HG03060 (cell line): ENCODE measurements at regions not wholly inside any gene's neighbourhood (a gene's known extent, or its start where the extent isn't known, plus 50 kb on each side); places are given as distances from the start of the nearest gene placed in this dataset.

Experiments used
- ATAC-seq: cut with Tn5 transposase; IDR thresholded peaks from one replicate; pipeline ENCODE4 v1.9.1; 2021; ENCODE audit warnings: low read depth, moderate number of reproducible peaks; ENCODE audit not compliant: unreplicated experiment

- no peak for ATAC-seq
Measured at GRCh38 chr2:220894069-220894468, 678.0 kb downstream of the EPHA4 start.

DNA sequence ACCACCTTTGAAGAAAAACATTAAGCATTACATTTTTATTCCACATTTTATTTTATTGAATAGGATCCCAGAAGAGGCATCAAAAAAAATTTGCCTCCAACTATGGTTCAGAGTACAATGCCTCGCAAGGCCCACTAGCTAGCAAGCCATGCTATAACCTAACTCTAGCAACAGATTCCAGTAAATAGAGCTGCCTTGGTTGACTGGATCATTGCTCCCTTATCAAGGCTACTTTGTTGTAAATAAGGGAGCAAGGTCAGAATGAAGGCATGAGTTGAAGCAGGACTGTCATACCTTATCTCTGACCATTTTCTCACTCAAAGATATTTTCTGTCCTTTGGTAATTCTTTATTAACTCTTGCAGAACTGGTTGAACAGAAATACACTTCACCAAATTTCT, 672.6 kb downstream of the EPHA4 start:
- no peak for ATAC-seq

GRCh38 chr2:220904015-220904414, 668.1 kb downstream of the EPHA4 start:
- ATAC-seq: no peak

DNA sequence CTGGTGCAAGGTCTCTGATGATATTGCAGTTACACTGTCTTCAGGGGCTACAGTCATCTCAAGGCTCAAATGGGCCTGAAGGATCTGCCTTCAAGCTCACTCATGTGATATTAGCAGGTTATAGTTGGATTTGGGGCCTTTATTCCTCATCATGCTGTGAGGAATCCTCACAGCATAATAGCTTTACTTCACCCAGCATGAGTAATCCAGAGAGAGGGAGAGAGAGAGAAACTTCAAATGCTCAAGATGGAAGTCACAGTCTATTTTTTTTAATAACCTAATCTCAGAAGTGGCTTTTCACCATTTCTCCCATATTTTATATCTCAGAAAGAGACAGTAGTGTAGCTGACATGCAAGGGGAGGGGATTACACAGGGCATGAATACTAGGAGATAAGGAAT, 658.7 kb downstream of the EPHA4 start:
- no peak for ATAC-seq

- no peak for ATAC-seq
Measured at GRCh38 chr2:220915092-220915623, 656.9 kb downstream of the EPHA4 start.

DNA sequence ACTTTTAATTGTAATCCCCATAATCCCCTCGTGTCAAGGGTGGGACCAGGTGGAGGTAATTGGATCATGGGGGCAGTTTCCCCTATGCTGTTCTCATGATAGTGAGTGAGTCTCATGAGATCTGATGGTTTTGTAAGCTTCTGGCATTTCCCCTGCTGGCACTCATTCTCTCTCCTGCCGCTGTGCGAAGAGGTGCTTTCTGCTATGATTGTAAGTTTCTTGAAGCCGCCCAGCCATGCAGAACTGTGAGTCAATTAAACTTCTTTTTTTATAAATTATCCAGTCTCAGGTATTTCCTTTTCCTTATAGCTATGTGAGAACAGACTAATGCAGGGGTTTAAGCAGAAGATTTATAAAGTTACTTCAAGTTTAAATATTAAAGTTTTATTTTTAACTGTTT, 655.2 kb downstream of the EPHA4 start:
- ATAC-seq: no peak

GRCh38 chr2:220930271-220931076, 641.6 kb downstream of the EPHA4 start:
- ATAC-seq: no peak

DNA sequence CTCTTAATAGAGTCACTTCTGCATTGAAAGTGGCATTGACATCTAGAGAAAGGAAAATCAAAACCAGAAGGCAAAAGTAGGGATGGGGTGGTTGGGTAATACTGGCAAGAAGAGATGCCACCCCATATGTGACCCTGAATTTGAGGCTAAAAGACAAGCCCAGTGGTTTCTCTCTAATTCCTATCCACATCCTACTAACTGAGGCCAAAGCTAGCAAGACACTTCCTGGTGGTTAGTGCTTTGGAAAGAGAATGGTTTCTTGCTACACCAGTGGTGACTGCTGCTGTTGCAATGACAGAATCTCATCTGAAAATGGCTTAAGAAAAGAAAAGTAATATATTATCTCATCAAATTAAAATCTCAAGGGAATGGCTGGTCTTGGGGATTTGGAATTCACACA, 640.6 kb downstream of the EPHA4 start:
- ATAC-seq: no peak

- no peak for ATAC-seq
Measured at GRCh38 chr2:220932041-220932440, 640.1 kb downstream of the EPHA4 start.

DNA sequence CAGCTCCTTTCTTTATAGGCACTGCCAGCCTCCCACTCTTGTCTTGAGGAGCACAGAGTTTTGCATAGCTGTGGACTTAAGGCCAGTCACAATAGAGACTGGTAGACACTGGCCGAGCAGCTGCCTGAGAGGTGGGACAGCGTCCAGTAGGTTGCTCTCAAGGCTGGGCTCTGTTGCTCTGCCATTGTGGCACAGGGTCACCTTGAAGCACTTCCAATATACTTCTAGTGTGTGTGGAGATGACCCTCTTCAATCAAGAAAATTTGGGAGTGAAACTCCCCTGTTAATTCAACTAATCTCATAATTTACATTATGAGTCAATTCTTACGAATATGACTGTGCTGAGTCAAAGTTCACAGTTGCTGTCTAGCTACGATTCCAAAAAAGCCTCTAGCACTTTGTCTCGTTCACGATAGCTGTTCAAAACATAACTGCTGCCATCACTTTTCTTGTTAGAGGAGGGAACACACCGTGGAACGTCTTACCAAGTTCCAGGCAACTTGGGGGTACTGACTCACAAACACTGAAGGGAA, 636.2 kb downstream of the EPHA4 start:
- peak; percentile 84 for ATAC-seq

DNA sequence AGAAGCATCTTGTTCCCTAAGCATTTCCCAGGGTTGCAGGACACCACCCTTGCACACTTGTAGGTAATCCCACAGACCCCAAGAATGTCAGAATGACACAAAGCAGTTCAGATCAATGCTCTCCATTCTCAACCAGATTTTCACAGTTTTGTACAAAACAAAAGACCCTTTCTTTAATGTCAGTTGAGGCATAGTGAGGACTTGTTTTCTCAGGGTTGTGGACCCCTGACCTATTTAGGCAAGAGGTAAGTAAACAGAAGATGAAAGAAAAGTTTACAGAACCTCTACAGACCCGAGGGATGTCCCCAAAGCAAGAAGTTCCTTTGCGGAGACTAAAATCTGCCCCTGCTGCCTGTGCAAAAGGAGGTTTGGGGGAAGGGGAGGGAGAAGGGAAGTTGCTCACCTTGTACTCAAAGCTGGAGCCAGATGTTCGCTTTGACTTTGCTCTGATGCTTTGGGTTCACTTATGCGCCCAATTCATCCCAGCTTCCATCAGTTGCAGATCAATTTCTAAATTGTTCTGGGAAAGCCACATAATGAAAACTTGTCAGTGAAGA, 635.4 kb downstream of the EPHA4 start:
- no peak for ATAC-seq

DNA sequence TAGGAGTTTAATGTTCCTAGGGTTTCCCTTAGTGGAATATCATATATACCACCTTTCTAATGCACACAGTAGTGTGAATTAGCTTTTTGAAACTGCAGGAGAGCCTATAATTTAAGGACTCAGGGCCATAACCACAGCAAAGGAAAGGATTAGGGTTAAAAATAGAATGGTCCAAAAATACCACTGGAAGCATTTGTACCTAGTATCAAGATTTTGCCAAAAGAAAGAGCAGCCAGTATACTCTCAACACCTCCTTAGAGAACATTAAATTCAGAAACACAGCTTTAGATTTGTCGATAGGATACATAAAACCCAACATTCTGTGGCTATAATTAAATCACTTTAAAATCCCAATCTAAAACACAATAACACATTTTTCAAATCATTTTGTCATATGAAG, 634.9 kb downstream of the EPHA4 start:
- ATAC-seq: no peak

- no peak for ATAC-seq
Measured at GRCh38 chr2:220940646-220941045, 631.5 kb downstream of the EPHA4 start.

GRCh38 chr2:220941683-220942082, 630.4 kb downstream of the EPHA4 start:
- no peak for ATAC-seq

- ATAC-seq: no peak
Measured at GRCh38 chr2:220946552-220946951, 625.6 kb downstream of the EPHA4 start.

- no peak for ATAC-seq
Measured at GRCh38 chr2:220948579-220948978, 623.5 kb downstream of the EPHA4 start.

GRCh38 chr2:220949466-220949865, 622.6 kb downstream of the EPHA4 start:
- no peak for ATAC-seq

GRCh38 chr2:220955776-220956175, 616.3 kb downstream of the EPHA4 start:
- ATAC-seq: no peak

- ATAC-seq: no peak
Measured at GRCh38 chr2:220956429-220956828, 615.7 kb downstream of the EPHA4 start.

- ATAC-seq: no peak
Measured at GRCh38 chr2:220959391-220959802, 612.7 kb downstream of the EPHA4 start.

- no peak for ATAC-seq
Measured at GRCh38 chr2:220961143-220961860, 610.8 kb downstream of the EPHA4 start.
